Pancreas (tissue), 10 donors: ENCODE measurements at regions not wholly inside any gene's neighbourhood (a gene's known extent, or its start where the extent isn't known, plus 50 kb on each side); places are given as distances from the start of the nearest gene placed in this dataset.

Source experiments
- ATAC-seq, 4 donors: fragments of 200-7000 bp; cut with Tn5 transposase; one replicate each; pipeline versions ENCODE4 v1.8.0 to v1.9.1; 2020; ENCODE audit warnings: mild to moderate bottlenecking in 4 of 4, moderate library complexity in 4 of 4
- DNase-seq, 6 donors: peaks; one replicate each; pipeline ENCODE4 v3.0.0-alpha.2; 2020
- FAIRE-seq: peaks from 2 replicates; lab custom pipeline; 2012; peaks lifted over from hg19 to GRCh38; lab: Jason Lieb, UNC
- H3K27ac ChIP-seq, 4 donors: fragments of 200-600 bp; sonication (generic); 1 replicate in 3 of 4; 2 replicates in 1 of 4; pipeline versions ENCODE4 v1.5.0 to v1.8.0; 2020
- H3K27me3 ChIP-seq, 4 donors: fragments of 200-600 bp; one replicate each; pipeline ENCODE4 v1.8.0; 2021
- H3K36me3 ChIP-seq, 3 donors: fragments of 200-600 bp; sonication (generic) in 1 of 3; one replicate each; pipeline versions ENCODE4 v1.5.0 to v1.8.0; 2020 to 2021
- H3K4me1 ChIP-seq, 3 donors: fragments of 200-600 bp; one replicate each; pipeline ENCODE4 v1.8.0; 2021
- H3K4me3 ChIP-seq, 4 donors: fragments of 200-600 bp; sonication (generic) in 2 of 4; one replicate each; pipeline versions ENCODE4 v1.5.0 to v1.8.0; 2020 to 2021
- H3K9me3 ChIP-seq, 4 donors: fragments of 200-600 bp; one replicate each; pipeline ENCODE4 v1.8.0; 2021
- whole genome bisulfite sequencing, 2 donors: extraction: QIAGEN DNeasy Blood & Tissue Kit; methylation state at CpG; one replicate each; pipeline ENCODE4 v1.1.7; 2013; 5-methylcytosine and 5-hydroxymethylcytosine counted together
- intact Hi-C, 3 donors: fragments of 100-400 bp; cut with DNase I; formaldehyde crosslinking; loops; one replicate each; pipeline versions ENCODE4 v1.11.1 to v1.14.2; 2022
- TF ChIP-seq, protein P1 (sequence below), 4 donors: fragments of 200-600 bp; sonication (generic) in 3 of 4; IDR thresholded peaks; one replicate each; pipeline versions ENCODE4 v1.5.0 to v1.8.0; 2021; ENCODE audit warnings: antibody characterized with exemption in 4 of 4
- donor health status: healthy with polysubstance abuse.
- donor health status: DM: no; HTN: no; CAD: no; lungs with moderate emphysema.
- donor health status: DM: no; HTN: no; CAD: no.
- donor health status: control.
- donor health status: control.
- donor health status: Bipolar disorder and iron deficiency.
- donor health status: DM: yes; HTN: yes; CAD: no.
- donor health status: DM: no; HTN: no; CAD: no.
- donor health status: DM: no; HTN: no; CAD: no.
- donor health status: DM: yes; HTN: yes; CAD: no.

- TF ChIP-seq, protein P1, sequence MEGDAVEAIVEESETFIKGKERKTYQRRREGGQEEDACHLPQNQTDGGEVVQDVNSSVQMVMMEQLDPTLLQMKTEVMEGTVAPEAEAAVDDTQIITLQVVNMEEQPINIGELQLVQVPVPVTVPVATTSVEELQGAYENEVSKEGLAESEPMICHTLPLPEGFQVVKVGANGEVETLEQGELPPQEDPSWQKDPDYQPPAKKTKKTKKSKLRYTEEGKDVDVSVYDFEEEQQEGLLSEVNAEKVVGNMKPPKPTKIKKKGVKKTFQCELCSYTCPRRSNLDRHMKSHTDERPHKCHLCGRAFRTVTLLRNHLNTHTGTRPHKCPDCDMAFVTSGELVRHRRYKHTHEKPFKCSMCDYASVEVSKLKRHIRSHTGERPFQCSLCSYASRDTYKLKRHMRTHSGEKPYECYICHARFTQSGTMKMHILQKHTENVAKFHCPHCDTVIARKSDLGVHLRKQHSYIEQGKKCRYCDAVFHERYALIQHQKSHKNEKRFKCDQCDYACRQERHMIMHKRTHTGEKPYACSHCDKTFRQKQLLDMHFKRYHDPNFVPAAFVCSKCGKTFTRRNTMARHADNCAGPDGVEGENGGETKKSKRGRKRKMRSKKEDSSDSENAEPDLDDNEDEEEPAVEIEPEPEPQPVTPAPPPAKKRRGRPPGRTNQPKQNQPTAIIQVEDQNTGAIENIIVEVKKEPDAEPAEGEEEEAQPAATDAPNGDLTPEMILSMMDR (IDR thresholded peaks at IDR 0.05) = no peak
- no peaks in the 10 kb centered on the region for H3K4me1 ChIP-seq
- DNase-seq (no peak), ATAC-seq (no peak), FAIRE-seq (no peak)
- no peaks in the 10 kb centered on the region for H3K36me3 ChIP-seq
- H3K9me3 ChIP-seq = no peaks in the 10 kb centered on the region
- intact Hi-C loops = no loop called here
- no peak overlapping the region for H3K4me3 ChIP-seq
- WGBS, 2 donors = 75 to 87% methylated on average over 1 of the region's 1 CpG
- H3K27ac ChIP-seq = no peak overlapping the region
- H3K27me3 ChIP-seq = no peaks in the 10 kb centered on the region
Observed at GRCh38 chr3:111482574-111482973, 59.4 kb upstream of the CD96 start.

DNA sequence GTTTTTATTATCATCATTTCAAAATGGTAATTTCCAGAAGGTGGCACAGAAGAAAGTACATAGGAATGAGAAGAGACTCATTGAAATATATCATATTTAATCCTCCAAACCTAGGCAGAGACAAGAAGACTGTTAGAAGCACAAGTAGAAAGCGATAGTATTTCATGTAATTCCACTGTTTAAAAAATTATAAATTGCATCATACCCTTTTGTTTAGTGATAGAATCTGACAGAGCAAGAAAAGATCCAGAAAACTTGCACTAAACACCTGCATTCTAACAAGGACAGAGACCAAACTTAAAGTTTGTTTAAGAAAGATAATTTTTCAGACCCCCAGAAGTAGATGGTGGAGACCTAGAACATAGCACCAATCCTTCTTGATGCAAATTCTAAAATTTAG lies 56.9 kb upstream of the CD96 start:
- Histone ChIP-seq H3K4me1 (no peaks in the 10 kb centered on the region), H3K4me3 (no peak overlapping the region), H3K27me3 (no peaks in the 10 kb centered on the region), H3K27ac (no peak overlapping the region), H3K9me3 (no peaks in the 10 kb centered on the region), H3K36me3 (no peaks in the 10 kb centered on the region)
- TF ChIP-seq, protein P1 (IDR thresholded peaks at IDR 0.05) = no peak
- intact Hi-C loops = no loop called here
- WGBS, 2 donors = 91 to 100% methylated on average over 1 of the region's 1 CpG
- ATAC-seq = no peak
- FAIRE-seq = no peak
- no peak for DNase-seq
